AML-193 (cell line): ENCODE measurements at regions not wholly inside any gene's neighbourhood (a gene's known extent, or its start where the extent isn't known, plus 50 kb on each side); places are given as distances from the start of the nearest gene placed in this dataset.
A peak's percentile ranks its signal among the peaks of the same experiment; 100 is the strongest.
"Not testable (repeated sequence)": the region's sequence is repeated elsewhere in the genome, so short reads cannot be mapped to it uniquely, and the experiment has no call there.

Experiments
- DNase-seq, 2 experiments: peaks; one replicate each; lab custom pipeline; 2025; lab: John Stamatoyannopoulos, UW

GRCh38 chr7:32762925-32763293 lies 128.7 kb downstream of the KBTBD2 start:
- DNase-seq: no peak

GRCh38 chr7:32762206-32762924 lies 129.2 kb downstream of the KBTBD2 start:
- not testable (repeated sequence) for DNase-seq

GRCh38 chr7:32761451-32762205 lies 129.9 kb downstream of the KBTBD2 start:
- no peak for DNase-seq

GRCh38 chr7:32760755-32761154 lies 130.8 kb downstream of the KBTBD2 start:
- not testable (repeated sequence) for DNase-seq

- DNase-seq: not testable (repeated sequence)
Measured at GRCh38 chr7:32759859-32760258, 131.7 kb downstream of the KBTBD2 start.

GRCh38 chr7:32753872-32754271 lies 137.7 kb downstream of the KBTBD2 start:
- not testable (repeated sequence) for DNase-seq

GRCh38 chr7:32748337-32748736 lies 143.2 kb downstream of the KBTBD2 start:
- not testable (repeated sequence) for DNase-seq

GRCh38 chr7:32747443-32748148 lies 144.0 kb downstream of the KBTBD2 start:
- DNase-seq: not testable (repeated sequence)

- DNase-seq: not testable (repeated sequence)
Measured at GRCh38 chr7:32741853-32742476, 149.6 kb downstream of the KBTBD2 start.

GRCh38 chr7:32739749-32740148 lies 151.8 kb downstream of the KBTBD2 start:
- DNase-seq: not testable (repeated sequence)

- not testable (repeated sequence) for DNase-seq
Measured at GRCh38 chr7:32738390-32738789, 153.2 kb downstream of the KBTBD2 start.

GRCh38 chr7:32732767-32733166 lies 158.8 kb downstream of the KBTBD2 start:
- not testable (repeated sequence) for DNase-seq

- DNase-seq: not testable (repeated sequence)
Measured at GRCh38 chr7:32729335-32729675, 162.3 kb downstream of the KBTBD2 start.

- not testable (repeated sequence) for DNase-seq
Measured at GRCh38 chr7:32728412-32729334, 162.9 kb downstream of the KBTBD2 start.

- DNase-seq: not testable (repeated sequence)
Measured at GRCh38 chr7:32727483-32728411, 163.8 kb downstream of the KBTBD2 start.

- DNase-seq: not testable (repeated sequence)
Measured at GRCh38 chr7:32722837-32723236, 168.7 kb downstream of the KBTBD2 start.

- DNase-seq: no peak
Measured at GRCh38 chr7:32694182-32694581, 197.4 kb downstream of the KBTBD2 start.

GRCh38 chr7:32691965-32692815 lies 196.9 kb downstream of the AVL9 start:
- peak; percentile 42 to 55 for DNase-seq

- DNase-seq: not testable (repeated sequence)
Measured at GRCh38 chr7:32688092-32688491, 192.8 kb downstream of the AVL9 start.
